ENCODE measurements at regions not wholly inside any gene's neighbourhood (a gene's known extent, or its start where the extent isn't known, plus 50 kb on each side); places are given as distances from the start of the nearest gene placed in this dataset.

- no peak overlapping the region for H3K9ac ChIP-seq (ENCODE audit: low read length)
- H3K27ac ChIP-seq (ENCODE audit: low read length), result no peak overlapping the region
- H3K27me3 ChIP-seq (replicated peaks; ENCODE audit: insufficient read depth, low read length), result no peaks in the 10 kb centered on the region
- H3K9me3 ChIP-seq (replicated peaks; ENCODE audit: insufficient read depth, low read length), result no peaks in the 10 kb centered on the region
- H3K4me3 ChIP-seq (ENCODE audit: low read length), result no peak overlapping the region
- no peaks in the 10 kb centered on the region for H3K79me2 ChIP-seq (ENCODE audit: low read length)
- H3F3A ChIP-seq (ENCODE audit: insufficient read depth, low read length), result peaks cover 5% of the 10 kb centered on the region
- TF ChIP-seq EZH2phosphoT487 (IDR thresholded peaks at IDR 0.05; ENCODE audit: low read length) (no peak), EZH2 (optimal IDR thresholded peaks at IDR 0.05; ENCODE audit: low read depth, low read length) (no peak)
- TF ChIP-seq, protein P1, sequence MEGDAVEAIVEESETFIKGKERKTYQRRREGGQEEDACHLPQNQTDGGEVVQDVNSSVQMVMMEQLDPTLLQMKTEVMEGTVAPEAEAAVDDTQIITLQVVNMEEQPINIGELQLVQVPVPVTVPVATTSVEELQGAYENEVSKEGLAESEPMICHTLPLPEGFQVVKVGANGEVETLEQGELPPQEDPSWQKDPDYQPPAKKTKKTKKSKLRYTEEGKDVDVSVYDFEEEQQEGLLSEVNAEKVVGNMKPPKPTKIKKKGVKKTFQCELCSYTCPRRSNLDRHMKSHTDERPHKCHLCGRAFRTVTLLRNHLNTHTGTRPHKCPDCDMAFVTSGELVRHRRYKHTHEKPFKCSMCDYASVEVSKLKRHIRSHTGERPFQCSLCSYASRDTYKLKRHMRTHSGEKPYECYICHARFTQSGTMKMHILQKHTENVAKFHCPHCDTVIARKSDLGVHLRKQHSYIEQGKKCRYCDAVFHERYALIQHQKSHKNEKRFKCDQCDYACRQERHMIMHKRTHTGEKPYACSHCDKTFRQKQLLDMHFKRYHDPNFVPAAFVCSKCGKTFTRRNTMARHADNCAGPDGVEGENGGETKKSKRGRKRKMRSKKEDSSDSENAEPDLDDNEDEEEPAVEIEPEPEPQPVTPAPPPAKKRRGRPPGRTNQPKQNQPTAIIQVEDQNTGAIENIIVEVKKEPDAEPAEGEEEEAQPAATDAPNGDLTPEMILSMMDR (IDR thresholded peaks at IDR 0.05; ENCODE audit: low read length), result no peak
- peaks cover 7% of the 10 kb centered on the region for H3K4me1 ChIP-seq (ENCODE audit: low read length)
- no peaks in the 10 kb centered on the region for H3K9me2 ChIP-seq (replicated peaks; ENCODE audit: insufficient read depth, low read length)
- no peak for DNase-seq
- no peak overlapping the region for H2AFZ ChIP-seq (ENCODE audit: low read length)
- H3K36me3 ChIP-seq (replicated peaks; ENCODE audit: insufficient read depth, low read length), result no peaks in the 10 kb centered on the region
- H4K20me1 ChIP-seq (ENCODE audit: insufficient read depth, low read length), result no peaks in the 10 kb centered on the region
- no peak overlapping the region for H3K4me2 ChIP-seq (ENCODE audit: low read depth, low read length)
Measured at GRCh38 chr20:2203436-2203835, 92.4 kb upstream of the TGM3 start.

DNA sequence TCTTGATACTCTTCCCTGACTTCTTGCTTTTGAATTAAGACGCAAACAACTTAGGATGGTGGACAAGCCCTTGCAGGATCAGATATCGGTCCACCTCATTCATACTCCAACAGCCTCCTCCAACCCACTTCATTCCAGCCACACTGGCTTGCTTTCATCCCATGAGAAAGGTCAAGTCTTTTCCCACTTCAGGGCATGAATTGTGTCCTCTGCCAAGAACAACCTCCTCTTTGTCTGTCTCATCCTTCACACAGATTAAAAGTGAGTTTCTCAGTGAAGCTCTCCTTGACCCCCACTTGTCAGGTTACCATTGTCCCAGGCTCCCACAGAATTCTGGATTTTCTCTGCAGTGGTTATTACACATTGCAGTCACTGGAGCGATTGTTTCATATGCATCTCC, 91.8 kb upstream of the TGM3 start:
- Histone ChIP-seq H3K79me2 (ENCODE audit: low read length) (no peaks in the 10 kb centered on the region), H3K4me2 (ENCODE audit: low read depth, low read length) (no peak overlapping the region), H3K4me1 (ENCODE audit: low read length) (peaks cover 11% of the 10 kb centered on the region), H3K36me3 (replicated peaks; ENCODE audit: insufficient read depth, low read length) (no peaks in the 10 kb centered on the region), H2AFZ (ENCODE audit: low read length) (no peak overlapping the region), H3K9me3 (replicated peaks; ENCODE audit: insufficient read depth, low read length) (no peaks in the 10 kb centered on the region), H3K9me2 (replicated peaks; ENCODE audit: insufficient read depth, low read length) (no peaks in the 10 kb centered on the region), H3F3A (ENCODE audit: insufficient read depth, low read length) (peaks cover 10% of the 10 kb centered on the region), H3K27me3 (replicated peaks; ENCODE audit: insufficient read depth, low read length) (no peaks in the 10 kb centered on the region), H3K9ac (ENCODE audit: low read length) (no peak overlapping the region), H4K20me1 (ENCODE audit: insufficient read depth, low read length) (no peaks in the 10 kb centered on the region), H3K27ac (ENCODE audit: low read length) (no peak overlapping the region), H3K4me3 (ENCODE audit: low read length) (no peak overlapping the region)
- no peak for TF ChIP-seq EZH2 (optimal IDR thresholded peaks at IDR 0.05; ENCODE audit: low read depth, low read length)
- TF ChIP-seq EZH2phosphoT487 (IDR thresholded peaks at IDR 0.05; ENCODE audit: low read length), result no peak
- TF ChIP-seq, protein P1 (IDR thresholded peaks at IDR 0.05; ENCODE audit: low read length), result no peak
- DNase-seq, result no peak

DNA sequence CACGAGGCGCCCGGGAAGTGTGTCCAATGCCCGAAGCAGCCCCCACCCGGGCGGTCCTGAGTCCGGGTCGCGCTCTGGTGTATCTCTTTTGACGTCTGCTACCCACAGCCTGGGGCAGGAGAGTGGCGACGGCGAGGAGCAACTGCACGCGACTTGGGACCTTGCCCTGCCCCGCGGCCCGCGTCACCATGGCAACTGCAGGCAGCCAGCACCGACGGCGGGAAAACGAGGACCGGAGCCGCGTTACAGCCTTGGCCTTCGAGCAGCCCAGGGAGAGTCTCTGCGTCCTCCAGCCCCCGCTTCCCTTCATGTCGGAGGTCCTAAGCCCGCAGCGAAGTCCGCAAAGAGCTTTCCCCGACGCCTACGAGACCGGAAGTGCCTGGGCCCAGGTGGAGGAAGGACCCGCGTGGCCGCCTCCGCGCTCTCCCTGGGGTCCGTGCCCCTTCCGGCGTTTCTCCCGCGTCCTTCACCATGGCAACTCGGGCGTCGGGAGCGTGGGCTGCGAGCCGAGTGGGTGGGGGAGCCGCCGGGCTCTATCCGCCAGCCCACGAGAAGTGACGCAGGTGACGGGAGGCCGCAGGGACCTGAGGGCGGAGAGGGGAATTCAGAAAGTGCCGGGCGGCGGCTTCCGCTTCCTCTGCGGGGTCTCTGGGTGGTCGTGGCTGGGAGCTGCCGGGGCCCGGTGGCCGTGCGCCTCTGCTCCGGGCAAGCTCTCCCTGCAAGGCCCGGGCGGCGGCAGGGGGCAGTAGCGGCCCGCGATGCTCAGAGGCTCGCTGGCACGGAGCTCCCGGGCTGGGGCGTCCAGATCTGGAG, 88.6 kb upstream of the TGM3 start:
- TF ChIP-seq, protein P1 (IDR thresholded peaks at IDR 0.05; ENCODE audit: low read length), result peak; percentile 79
- TF ChIP-seq EZH2phosphoT487 (IDR thresholded peaks at IDR 0.05; ENCODE audit: low read length), result no peak
- no peaks in the 10 kb centered on the region for H3K27me3 ChIP-seq (replicated peaks; ENCODE audit: insufficient read depth, low read length)
- H3K27ac ChIP-seq (ENCODE audit: low read length), result peak overlapping the region; percentile 60; the same call in 1 of the 2 replicates
- H3K79me2 ChIP-seq (ENCODE audit: low read length), result no peaks in the 10 kb centered on the region
- H3K9ac ChIP-seq (ENCODE audit: low read length), result peak overlapping the region; percentile 64
- peaks cover 10% of the 10 kb centered on the region for H3F3A ChIP-seq (ENCODE audit: insufficient read depth, low read length)
- peak overlapping the region; percentile 94 for H3K4me2 ChIP-seq (ENCODE audit: low read depth, low read length)
- H4K20me1 ChIP-seq (ENCODE audit: insufficient read depth, low read length), result no peaks in the 10 kb centered on the region
- peak; percentile 76 for DNase-seq
- peak overlapping the region; percentile 98 for H2AFZ ChIP-seq (ENCODE audit: low read length)
- H3K36me3 ChIP-seq (replicated peaks; ENCODE audit: insufficient read depth, low read length), result no peaks in the 10 kb centered on the region
- H3K4me1 ChIP-seq (ENCODE audit: low read length), result peaks cover 21% of the 10 kb centered on the region
- no peaks in the 10 kb centered on the region for H3K9me2 ChIP-seq (replicated peaks; ENCODE audit: insufficient read depth, low read length)
- H3K9me3 ChIP-seq (replicated peaks; ENCODE audit: insufficient read depth, low read length), result no peaks in the 10 kb centered on the region
- H3K4me3 ChIP-seq (ENCODE audit: low read length), result peak overlapping the region; percentile 78
